H1 (cell line): ENCODE measurements at regions not wholly inside any gene's neighbourhood (a gene's known extent, or its start where the extent isn't known, plus 50 kb on each side); places are given as distances from the start of the nearest gene placed in this dataset.

Source experiments
- CTCF ChIA-PET: fragments of 300-600 bp; sonication (Branson Sonifier 250); formaldehyde crosslinking; loops from one replicate; lab custom pipeline; 2021; ENCODE audit not compliant: partially characterized antibody; lab: Charles Lee
- POLR2A ChIA-PET: fragments of 300-600 bp; sonication (Branson Sonifier 250); formaldehyde crosslinking; loops from one replicate; lab custom pipeline; 2021; ENCODE audit warnings: inconsistent platforms; ENCODE audit not compliant: partially characterized antibody; lab: Charles Lee
- DNase-seq, 2 experiments: peaks; one replicate each; pipeline versions ENCODE4 v3.0.0 to v3.0.0-alpha.2; 2010 to 2022; ENCODE audit warnings: low spot score in 2 of 2, low read depth in 1 of 2, mixed read lengths in 1 of 2
- FAIRE-seq: peaks from 2 replicates; lab custom pipeline; 2011; peaks lifted over from hg19 to GRCh38; lab: Jason Lieb, UNC
- H2AFZ ChIP-seq: 2 replicates; pipeline ENCODE4 v1.8.1; 2012; ENCODE audit warnings: low read length, inconsistent platforms
- H2AK5ac ChIP-seq: 2 replicates; pipeline ENCODE4 v1.6.1; 2013; ENCODE audit warnings: low read depth, low read length
- H2BK120ac ChIP-seq: replicated peaks from 2 replicates; pipeline ENCODE3; 2013; ENCODE audit warnings: low read depth, low read length, inconsistent platforms
- H2BK12ac ChIP-seq: 2 replicates; pipeline ENCODE4 v1.6.1; 2013; ENCODE audit warnings: low read depth, low read length
- H2BK15ac ChIP-seq: 2 replicates; pipeline ENCODE4 v1.6.1; 2013; ENCODE audit warnings: low read length
- H2BK20ac ChIP-seq: 2 replicates; pipeline ENCODE4 v1.6.1; 2013; ENCODE audit warnings: low read length
- H2BK5ac ChIP-seq: 2 replicates; pipeline ENCODE4 v1.6.1; 2013; ENCODE audit warnings: low read depth, low read length
- H3K14ac ChIP-seq: 2 replicates; pipeline ENCODE4 v1.6.1; 2013; ENCODE audit warnings: inconsistent platforms; ENCODE audit not compliant: insufficient read length
- H3K18ac ChIP-seq: 2 replicates; pipeline ENCODE4 v1.6.1; 2013; ENCODE audit warnings: low read length; ENCODE audit errors: extremely low read depth
- H3K23ac ChIP-seq: 2 replicates; pipeline ENCODE4 v1.6.1; 2013; ENCODE audit warnings: inconsistent platforms; ENCODE audit not compliant: insufficient read length
- H3K23me2 ChIP-seq: 2 replicates; pipeline ENCODE4 v1.6.1; 2013; ENCODE audit warnings: low read depth, low read length
- H3K27ac ChIP-seq: 2 replicates; pipeline ENCODE4 v1.6.1; 2011; ENCODE audit warnings: low read depth, low read length, inconsistent platforms
- H3K27me3 ChIP-seq, 4 experiments: replicated peaks in 1 of 4; 1 replicate in 1 of 4; 2 replicates in 3 of 4; pipeline versions ENCODE4 v1.6.1 to v1.8.1; 2011 to 2013; ENCODE audit warnings: low read length in 3 of 4, mild to moderate bottlenecking in 3 of 4, inconsistent platforms in 2 of 4, mixed read lengths in 2 of 4, moderate library complexity in 1 of 4; ENCODE audit not compliant: control insufficient read depth in 3 of 4, insufficient read depth in 3 of 4; ENCODE audit errors: extremely low read depth in 1 of 4
- H3K36me3 ChIP-seq, 4 experiments: 2 replicates each; pipeline versions ENCODE4 v1.6.1 to v1.8.1; 2011 to 2013; ENCODE audit warnings: mild to moderate bottlenecking in 4 of 4, low read length in 3 of 4, moderate library complexity in 2 of 4, control low read depth in 1 of 4, inconsistent platforms in 1 of 4; ENCODE audit not compliant: insufficient read depth in 4 of 4, control insufficient read depth in 2 of 4
- H3K4ac ChIP-seq: replicated peaks from 2 replicates; pipeline ENCODE3; 2013; ENCODE audit warnings: low read length, low read depth, mixed read lengths, inconsistent platforms; ENCODE audit not compliant: insufficient read length
- H3K4me1 ChIP-seq, 4 experiments: replicated peaks in 1 of 4; 1 replicate in 1 of 4; 2 replicates in 3 of 4; pipeline versions ENCODE4 v1.6.1 to v1.8.1; 2011 to 2013; ENCODE audit warnings: low read length in 3 of 4, inconsistent platforms in 2 of 4, mixed read lengths in 1 of 4; ENCODE audit not compliant: insufficient read depth in 4 of 4, control insufficient read depth in 3 of 4
- H3K4me2 ChIP-seq, 2 experiments: 2 replicates each; pipeline versions ENCODE4 v1.6.1 to v1.8.1; 2011 to 2013; ENCODE audit warnings: low read depth in 2 of 2, low read length in 2 of 2, control low read depth in 1 of 2, inconsistent platforms in 1 of 2, mild to moderate bottlenecking in 1 of 2; ENCODE audit not compliant: insufficient read depth in 1 of 2
- H3K4me3 ChIP-seq, 4 experiments: fragments of 200-600, 300-600 bp in 1 of 4; sonication (generic), shearing (Covaris generic), sonication (Bioruptor Twin) in 1 of 4; 2 replicates each; pipeline versions ENCODE4 v1.5.1 to v1.8.1; 2011 to 2016; ENCODE audit warnings: low read length in 4 of 4, low read depth in 3 of 4, control low read depth in 2 of 4, inconsistent platforms in 2 of 4, mild to moderate bottlenecking in 2 of 4, mixed read lengths in 1 of 4, moderate library complexity in 1 of 4; ENCODE audit not compliant: insufficient read depth in 2 of 4; ENCODE audit errors: extremely low read depth in 1 of 4
- H3K56ac ChIP-seq: replicated peaks from 2 replicates; pipeline ENCODE3; 2013; ENCODE audit warnings: low read depth, mild to moderate bottlenecking, mixed read lengths, low read length, inconsistent platforms; ENCODE audit not compliant: insufficient read length
- H3K79me1 ChIP-seq: 2 replicates; pipeline ENCODE4 v1.6.1; 2013; ENCODE audit warnings: low read depth, low read length, control low read depth
- H3K79me2 ChIP-seq, 2 experiments: 2 replicates each; pipeline versions ENCODE4 v1.6.1 to v1.8.1; 2012 to 2013; ENCODE audit warnings: low read length in 2 of 2, mild to moderate bottlenecking in 2 of 2, inconsistent platforms in 1 of 2; ENCODE audit not compliant: insufficient read depth in 2 of 2, control insufficient read depth in 1 of 2
- H3K9ac ChIP-seq, 4 experiments: replicated peaks in 1 of 4; 1 replicate in 1 of 4; 2 replicates in 3 of 4; pipeline versions ENCODE4 v1.6.1 to v1.8.1; 2011 to 2013; ENCODE audit warnings: low read depth in 3 of 4, low read length in 3 of 4, control low read depth in 2 of 4, mild to moderate bottlenecking in 2 of 4, moderate library complexity in 2 of 4, inconsistent platforms in 1 of 4; ENCODE audit errors: extremely low read depth in 1 of 4
- H3K9me3 ChIP-seq, 2 experiments: 2 replicates each; pipeline versions ENCODE4 v1.6.1 to v1.8.1; 2012 to 2013; ENCODE audit warnings: mild to moderate bottlenecking in 2 of 2, moderate library complexity in 2 of 2, control low read depth in 1 of 2, inconsistent platforms in 1 of 2, low read depth in 1 of 2, low read length in 1 of 2, mixed read lengths in 1 of 2; ENCODE audit not compliant: insufficient read depth in 2 of 2
- H4K20me1 ChIP-seq, 2 experiments: replicated peaks in 1 of 2; 2 replicates each; pipeline versions ENCODE3 to v1.8.1; 2011 to 2013; ENCODE audit warnings: inconsistent platforms in 2 of 2, low read length in 2 of 2, mild to moderate bottlenecking in 1 of 2; ENCODE audit not compliant: insufficient read depth in 2 of 2, control insufficient read depth in 1 of 2
- H4K5ac ChIP-seq: 2 replicates; pipeline ENCODE4 v1.6.1; 2013; ENCODE audit warnings: low read length, low read depth, mixed read lengths, inconsistent platforms; ENCODE audit not compliant: insufficient read length
- H4K8ac ChIP-seq: 2 replicates; pipeline ENCODE4 v1.8.0; 2013; ENCODE audit warnings: mild to moderate bottlenecking, moderate library complexity, low read length, inconsistent platforms; ENCODE audit not compliant: insufficient read depth; ENCODE audit errors: extremely low read depth
- H4K91ac ChIP-seq: replicated peaks from 2 replicates; pipeline ENCODE3; 2013; ENCODE audit warnings: low read length, mixed read lengths, inconsistent platforms; ENCODE audit not compliant: insufficient read length
- BCL11A ChIP-seq, 2 experiments: IDR thresholded peaks; one replicate each; pipeline ENCODE4 v1.6.1; 2011; ENCODE audit warnings: low read depth in 2 of 2, low read length in 2 of 2, mild to moderate bottlenecking in 2 of 2
- CHD2 ChIP-seq: IDR thresholded peaks from 2 replicates; pipeline ENCODE4 v1.6.1; 2012; ENCODE audit warnings: low read length, improper control_type of control experiment
- CTBP2 ChIP-seq: IDR thresholded peaks from 2 replicates; pipeline ENCODE4 v1.7.0; 2011; ENCODE audit warnings: borderline replicate concordance, mild to moderate bottlenecking, moderate library complexity, mixed read lengths, low read length; ENCODE audit not compliant: insufficient read depth, insufficient read length
- EP300 ChIP-seq, 2 experiments: IDR thresholded peaks; 1 replicate in 1 of 2; 2 replicates in 1 of 2; pipeline ENCODE4 v1.6.1; 2011 to 2012; ENCODE audit warnings: low read depth in 2 of 2, low read length in 2 of 2, mild to moderate bottlenecking in 2 of 2, borderline replicate concordance in 1 of 2, inconsistent platforms in 1 of 2, moderate library complexity in 1 of 2
- FOSL1 ChIP-seq: IDR thresholded peaks from 2 replicates; pipeline ENCODE4 v1.6.1; 2011; ENCODE audit warnings: mild to moderate bottlenecking, low read depth, low read length, moderate library complexity; ENCODE audit not compliant: insufficient read depth
- GABPA ChIP-seq: IDR thresholded peaks from 2 replicates; pipeline ENCODE4 v1.6.1; 2011; ENCODE audit warnings: mild to moderate bottlenecking, low read length, moderate library complexity, borderline replicate concordance; ENCODE audit not compliant: insufficient read depth
- GTF2F1 ChIP-seq: IDR thresholded peaks from 2 replicates; pipeline ENCODE4 v1.6.1; 2012; ENCODE audit warnings: low read depth, low read length, improper control_type of control experiment, borderline replicate concordance
- HDAC6 ChIP-seq: IDR thresholded peaks from one replicate; pipeline ENCODE4 v1.7.1; 2012; ENCODE audit warnings: low read depth, mild to moderate bottlenecking, inconsistent platforms, low read length, moderate library complexity
- KDM5A ChIP-seq: fragments of 200-600 bp; IDR thresholded peaks from 2 replicates; pipeline ENCODE4 v1.7.1; 2012; ENCODE audit warnings: mild to moderate bottlenecking, low read length, inconsistent platforms, mixed read lengths
- SAP30 ChIP-seq: fragments of 300-600 bp; sonication (generic); IDR thresholded peaks from 2 replicates; pipeline ENCODE4 v1.7.1; 2012; ENCODE audit warnings: low read length, moderate library complexity, mild to moderate bottlenecking, inconsistent platforms; ENCODE audit not compliant: insufficient read depth, insufficient replicate concordance
- SIX5 ChIP-seq: IDR thresholded peaks from 2 replicates; pipeline ENCODE4 v1.6.1; 2011; ENCODE audit warnings: mild to moderate bottlenecking, low read depth, low read length
- SP4 ChIP-seq: IDR thresholded peaks from 2 replicates; pipeline ENCODE4 v1.6.1; 2012; ENCODE audit warnings: low read length, inconsistent platforms
- WGBS, 2 experiments: shearing (Covaris generic) in 1 of 2; methylation state at CpG; one replicate each; pipeline versions ENCODE4 v1.1.6 to v1.1.7; 2013 to 2015; ENCODE audit warnings: low lambda C conversion rate in 2 of 2, mixed read lengths in 2 of 2, inconsistent platforms in 1 of 2, low coverage in 1 of 2, missing lambda C conversion rate in 1 of 2; ENCODE audit not compliant: insufficient replicate concordance in 2 of 2, insufficient coverage in 1 of 2, insufficient read length in 1 of 2; ENCODE audit errors: extremely low coverage in 1 of 2, missing lambda C conversion rate in 1 of 2; 5-methylcytosine and 5-hydroxymethylcytosine counted together
- TF ChIP-seq, protein P1 (sequence below): IDR thresholded peaks from 2 replicates; pipeline ENCODE4 v1.6.1; 2012; ENCODE audit warnings: inconsistent platforms

DNA sequence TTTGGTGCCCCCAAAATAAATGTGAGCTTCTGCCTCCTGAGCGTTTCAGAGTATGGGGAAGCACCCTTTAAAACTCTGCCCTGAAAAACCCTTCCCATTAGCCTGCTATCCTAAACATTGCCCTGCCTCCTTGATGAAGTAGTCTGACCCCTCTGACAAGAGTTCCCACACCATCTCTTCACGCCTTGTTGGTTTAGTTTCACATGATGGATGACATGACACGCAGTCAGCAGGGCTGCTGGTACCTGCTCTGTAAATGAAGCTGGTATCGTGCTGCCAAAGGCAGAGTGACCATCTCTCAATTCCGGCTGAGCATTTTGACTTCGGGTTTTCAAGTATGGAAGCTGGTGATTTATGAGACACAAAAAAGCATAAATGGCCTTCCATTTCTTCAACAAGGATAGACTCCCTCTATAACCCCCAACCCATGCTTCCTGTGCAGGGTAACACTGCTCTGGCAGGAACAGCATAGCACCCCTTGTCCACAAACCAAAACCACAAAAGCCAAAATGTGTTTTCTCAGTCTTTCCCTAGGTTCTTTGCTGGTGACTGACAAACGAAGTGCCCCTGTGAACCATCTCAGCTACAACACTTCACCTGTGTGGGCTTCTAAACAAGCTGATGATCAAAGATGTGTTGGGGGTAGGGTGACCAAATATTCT, 444.6 kb downstream of the NUF2 start:
- Histone ChIP-seq H3K27ac (no peak overlapping the region), H3K23me2 (no peaks in the 10 kb centered on the region), H3K14ac (no peak overlapping the region), H3K9ac (no peak overlapping the region), H3K4ac (no peak overlapping the region), H4K91ac (no peak overlapping the region), H3K23ac (no peak overlapping the region), H2BK120ac (no peak overlapping the region), H2AFZ (no peak overlapping the region), H3K9me3 (no peaks in the 10 kb centered on the region), H2BK15ac (no peak overlapping the region), H3K4me2 (no peak overlapping the region), H3K36me3 (no peaks in the 10 kb centered on the region), H3K18ac (no peak overlapping the region), H4K8ac (no peak overlapping the region), H3K27me3 (no peaks in the 10 kb centered on the region), H2BK20ac (no peak overlapping the region), H3K4me3 (no peak overlapping the region), H3K4me1 (no peaks in the 10 kb centered on the region), H2AK5ac (no peak overlapping the region), H4K5ac (no peak overlapping the region), H3K56ac (no peak overlapping the region), H2BK12ac (peak overlapping the region; percentile 50; the same call in 1 of the 2 replicates), H3K79me1 (no peaks in the 10 kb centered on the region), H3K79me2 (no peaks in the 10 kb centered on the region), H4K20me1 (no peaks in the 10 kb centered on the region), H2BK5ac (no peak overlapping the region)
- CTCF ChIA-PET = interaction anchor here (0.8 kb wide), 1 partner anchor 18 kb away, joined by 3 read pairs; no protein-coding TSS in a partner anchor
- WGBS, 2 experiments = 83% methylated on average over 7 of the region's 7 CpGs; no CpG with 5 or more reads in 1 of the 2 experiments
- FAIRE-seq (no peak), DNase-seq (no peak)
- POLR2A ChIA-PET = no interaction called here
- TF ChIP-seq SAP30 (no peak), SP4 (no peak), SIX5 (no peak), FOSL1 (no peak), GTF2F1 (no peak), HDAC6 (no peak), CHD2 (no peak), BCL11A (IDR thresholded peaks at IDR 0.05; ENCODE audit: low read depth in 2 of 2, low read length in 2 of 2) (no peak), EP300 (IDR thresholded peaks at IDR 0.05; ENCODE audit: borderline replicate concordance in 1 of 2, low read depth in 2 of 2, low read length in 2 of 2) (no peak), KDM5A (no peak), CTBP2 (no peak), GABPA (no peak)
- TF ChIP-seq, protein P1, sequence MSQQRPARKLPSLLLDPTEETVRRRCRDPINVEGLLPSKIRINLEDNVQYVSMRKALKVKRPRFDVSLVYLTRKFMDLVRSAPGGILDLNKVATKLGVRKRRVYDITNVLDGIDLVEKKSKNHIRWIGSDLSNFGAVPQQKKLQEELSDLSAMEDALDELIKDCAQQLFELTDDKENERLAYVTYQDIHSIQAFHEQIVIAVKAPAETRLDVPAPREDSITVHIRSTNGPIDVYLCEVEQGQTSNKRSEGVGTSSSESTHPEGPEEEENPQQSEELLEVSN = no peak
